ENCODE measurements at regions not wholly inside any gene's neighbourhood (a gene's known extent, or its start where the extent isn't known, plus 50 kb on each side); places are given as distances from the start of the nearest gene placed in this dataset.

- TF ChIP-seq CTCF (IDR thresholded peaks at IDR 0.05) (no peak), POLR2A (IDR thresholded peaks at IDR 0.05) (no peak)
These were observed 74.7 kb upstream of the GNAO1 start for GRCh38 chr16:56116577-56116964.
